Right atrium auricular region (tissue), 2 donors: ENCODE measurements at regions not wholly inside any gene's neighbourhood (a gene's known extent, or its start where the extent isn't known, plus 50 kb on each side); places are given as distances from the start of the nearest gene placed in this dataset.

Source experiments
- DNase-seq: peaks from one replicate; pipeline ENCODE4 v3.0.0-alpha.2; 2019; ENCODE audit warnings: low spot score
- H3K27ac ChIP-seq, 2 donors: fragments of 200-600 bp; sonication (generic); 1 replicate in 1 of 2; 2 replicates in 1 of 2; pipeline ENCODE4 v1.5.1; 2016 to 2019
- H3K27me3 ChIP-seq, 2 donors: fragments of 200-600 bp; sonication (generic); one replicate each; pipeline versions ENCODE4 v1.5.1 to v1.6.0; 2017 to 2019
- H3K36me3 ChIP-seq: fragments of 200-600 bp; sonication (generic); one replicate; pipeline ENCODE4 v1.5.1; 2016
- H3K4me1 ChIP-seq, 2 donors: fragments of 200-600 bp; sonication (generic); one replicate each; pipeline versions ENCODE4 v1.5.1 to v1.6.0; 2017 to 2019
- H3K4me3 ChIP-seq, 2 donors: fragments of 200-600 bp; sonication (generic); 1 replicate in 1 of 2; 2 replicates in 1 of 2; pipeline ENCODE4 v1.5.1; 2017 to 2019; ENCODE audit warnings: mild to moderate bottlenecking in 1 of 2, moderate library complexity in 1 of 2
- H3K9me3 ChIP-seq, 2 donors: fragments of 200-600 bp; sonication (generic); one replicate each; pipeline ENCODE4 v1.5.1; 2019
- CTCF ChIP-seq, 2 donors: fragments of 200-600 bp; sonication (generic); IDR thresholded peaks; one replicate each; pipeline ENCODE4 v1.5.1; 2019; ENCODE audit warnings: antibody characterized with exemption in 2 of 2

- peak overlapping the region in 1 of 2 donors; percentile 17 for H3K4me3 ChIP-seq
Observed at GRCh38 chr1:98048244-98048643, 127.4 kb upstream of the DPYD start.

GRCh38 chr1:98047171-98047570 is 126.3 kb upstream of the DPYD start:
- no peak for TF ChIP-seq CTCF (IDR thresholded peaks at IDR 0.05)
- H3K36me3 ChIP-seq, result no peaks in the 10 kb centered on the region
- H3K27ac ChIP-seq, result no peak overlapping the region
- H3K4me1 ChIP-seq, result peaks cover 0 to 22% of the 10 kb centered on the region in 2 donors
- DNase-seq, result no peak
- no peak overlapping the region for H3K4me3 ChIP-seq
- no peaks in the 10 kb centered on the region for H3K9me3 ChIP-seq
- peaks cover 27 to 40% of the 10 kb centered on the region in 2 donors for H3K27me3 ChIP-seq

More at GRCh38 chr1:98048244-98048643, 127.4 kb upstream of the DPYD start:
- TF ChIP-seq CTCF (IDR thresholded peaks at IDR 0.05), result no peak
- peaks cover 27 to 40% of the 10 kb centered on the region in 2 donors for H3K27me3 ChIP-seq
- no peaks in the 10 kb centered on the region for H3K9me3 ChIP-seq
- no peaks in the 10 kb centered on the region for H3K36me3 ChIP-seq
- H3K4me1 ChIP-seq, result peaks cover 0 to 24% of the 10 kb centered on the region in 2 donors
- H3K27ac ChIP-seq, result no peak overlapping the region
- DNase-seq, result peak; percentile 72

GRCh38 chr1:98045767-98046641 is 125.2 kb upstream of the DPYD start:
- Histone ChIP-seq H3K9me3 (no peaks in the 10 kb centered on the region), H3K27me3 (peaks cover 27 to 40% of the 10 kb centered on the region in 2 donors), H3K36me3 (no peaks in the 10 kb centered on the region), H3K27ac (no peak overlapping the region), H3K4me3 (peak overlapping the region; percentile 23 to 52), H3K4me1 (peaks cover 0 to 22% of the 10 kb centered on the region in 2 donors)
- TF ChIP-seq CTCF (IDR thresholded peaks at IDR 0.05), result no peak
- no peak for DNase-seq

- Histone ChIP-seq H3K4me3 (peak overlapping the region; percentile 23 to 52), H3K9me3 (no peaks in the 10 kb centered on the region), H3K4me1 (peaks cover 0 to 22% of the 10 kb centered on the region in 2 donors), H3K27me3 (peaks cover 27 to 40% of the 10 kb centered on the region in 2 donors), H3K27ac (no peak overlapping the region), H3K36me3 (no peaks in the 10 kb centered on the region)
- no peak for DNase-seq
- TF ChIP-seq CTCF (IDR thresholded peaks at IDR 0.05), result no peak
Observed at GRCh38 chr1:98045211-98045766, 124.5 kb upstream of the DPYD start.

- no peaks in the 10 kb centered on the region for H3K36me3 ChIP-seq
- no peak overlapping the region for H3K27ac ChIP-seq
- no peak for TF ChIP-seq CTCF (IDR thresholded peaks at IDR 0.05)
- peaks cover 0 to 22% of the 10 kb centered on the region in 2 donors for H3K4me1 ChIP-seq
- H3K27me3 ChIP-seq, result peaks cover 25 to 36% of the 10 kb centered on the region in 2 donors
- H3K4me3 ChIP-seq, result no peak overlapping the region
- H3K9me3 ChIP-seq, result no peaks in the 10 kb centered on the region
- DNase-seq, result no peak
Observed at GRCh38 chr1:98044766-98045165, 123.9 kb upstream of the DPYD start.
